ENCODE measurements at regions not wholly inside any gene's neighbourhood (a gene's known extent, or its start where the extent isn't known, plus 50 kb on each side); places are given as distances from the start of the nearest gene placed in this dataset.

DNA sequence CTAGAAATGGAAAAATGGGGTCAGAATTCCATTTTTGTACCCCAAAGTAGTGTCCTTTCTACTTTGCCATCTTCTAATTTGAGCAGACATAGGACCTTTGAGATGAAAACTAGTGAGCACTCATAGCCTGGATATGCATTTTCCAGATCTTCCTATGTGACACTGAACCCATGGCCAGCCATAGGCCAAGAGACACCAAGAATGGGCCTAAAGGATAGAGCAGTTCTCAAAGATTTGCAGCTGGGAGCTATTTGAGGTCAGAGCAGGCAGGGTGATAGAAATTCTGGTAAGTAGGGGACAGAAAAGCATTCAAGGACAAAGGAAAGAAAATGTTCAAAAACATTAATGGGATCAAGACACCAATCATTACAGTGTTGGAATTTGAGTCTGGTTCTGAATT, 332.8 kb downstream of the MYCN start:
- TF ChIP-seq, protein P1, sequence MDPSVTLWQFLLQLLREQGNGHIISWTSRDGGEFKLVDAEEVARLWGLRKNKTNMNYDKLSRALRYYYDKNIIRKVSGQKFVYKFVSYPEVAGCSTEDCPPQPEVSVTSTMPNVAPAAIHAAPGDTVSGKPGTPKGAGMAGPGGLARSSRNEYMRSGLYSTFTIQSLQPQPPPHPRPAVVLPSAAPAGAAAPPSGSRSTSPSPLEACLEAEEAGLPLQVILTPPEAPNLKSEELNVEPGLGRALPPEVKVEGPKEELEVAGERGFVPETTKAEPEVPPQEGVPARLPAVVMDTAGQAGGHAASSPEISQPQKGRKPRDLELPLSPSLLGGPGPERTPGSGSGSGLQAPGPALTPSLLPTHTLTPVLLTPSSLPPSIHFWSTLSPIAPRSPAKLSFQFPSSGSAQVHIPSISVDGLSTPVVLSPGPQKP (IDR thresholded peaks at IDR 0.05; ENCODE audit: borderline replicate concordance, low read depth, low read length): no peak
- TF ChIP-seq, protein P2, sequence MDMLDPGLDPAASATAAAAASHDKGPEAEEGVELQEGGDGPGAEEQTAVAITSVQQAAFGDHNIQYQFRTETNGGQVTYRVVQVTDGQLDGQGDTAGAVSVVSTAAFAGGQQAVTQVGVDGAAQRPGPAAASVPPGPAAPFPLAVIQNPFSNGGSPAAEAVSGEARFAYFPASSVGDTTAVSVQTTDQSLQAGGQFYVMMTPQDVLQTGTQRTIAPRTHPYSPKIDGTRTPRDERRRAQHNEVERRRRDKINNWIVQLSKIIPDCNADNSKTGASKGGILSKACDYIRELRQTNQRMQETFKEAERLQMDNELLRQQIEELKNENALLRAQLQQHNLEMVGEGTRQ (IDR thresholded peaks at IDR 0.05; ENCODE audit: low read depth, low read length): no peak
- TF ChIP-seq, protein P3, sequence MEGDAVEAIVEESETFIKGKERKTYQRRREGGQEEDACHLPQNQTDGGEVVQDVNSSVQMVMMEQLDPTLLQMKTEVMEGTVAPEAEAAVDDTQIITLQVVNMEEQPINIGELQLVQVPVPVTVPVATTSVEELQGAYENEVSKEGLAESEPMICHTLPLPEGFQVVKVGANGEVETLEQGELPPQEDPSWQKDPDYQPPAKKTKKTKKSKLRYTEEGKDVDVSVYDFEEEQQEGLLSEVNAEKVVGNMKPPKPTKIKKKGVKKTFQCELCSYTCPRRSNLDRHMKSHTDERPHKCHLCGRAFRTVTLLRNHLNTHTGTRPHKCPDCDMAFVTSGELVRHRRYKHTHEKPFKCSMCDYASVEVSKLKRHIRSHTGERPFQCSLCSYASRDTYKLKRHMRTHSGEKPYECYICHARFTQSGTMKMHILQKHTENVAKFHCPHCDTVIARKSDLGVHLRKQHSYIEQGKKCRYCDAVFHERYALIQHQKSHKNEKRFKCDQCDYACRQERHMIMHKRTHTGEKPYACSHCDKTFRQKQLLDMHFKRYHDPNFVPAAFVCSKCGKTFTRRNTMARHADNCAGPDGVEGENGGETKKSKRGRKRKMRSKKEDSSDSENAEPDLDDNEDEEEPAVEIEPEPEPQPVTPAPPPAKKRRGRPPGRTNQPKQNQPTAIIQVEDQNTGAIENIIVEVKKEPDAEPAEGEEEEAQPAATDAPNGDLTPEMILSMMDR (conservative IDR thresholded peaks at IDR 0.05; ENCODE audit: low read depth, low read length): no peak
- TF ChIP-seq RCOR1 (IDR thresholded peaks at IDR 0.05; ENCODE audit: insufficient replicate concordance, low read length) (no peak), RAD21 (IDR thresholded peaks at IDR 0.05; ENCODE audit: low read length) (no peak)

Measured in IMR-90 (cell line).